ENCODE measurements at regions not wholly inside any gene's neighbourhood (a gene's known extent, or its start where the extent isn't known, plus 50 kb on each side); places are given as distances from the start of the nearest gene placed in this dataset.
"Not testable (repeated sequence)": the region's sequence is repeated elsewhere in the genome, so short reads cannot be mapped to it uniquely, and the experiment has no call there.

DNA sequence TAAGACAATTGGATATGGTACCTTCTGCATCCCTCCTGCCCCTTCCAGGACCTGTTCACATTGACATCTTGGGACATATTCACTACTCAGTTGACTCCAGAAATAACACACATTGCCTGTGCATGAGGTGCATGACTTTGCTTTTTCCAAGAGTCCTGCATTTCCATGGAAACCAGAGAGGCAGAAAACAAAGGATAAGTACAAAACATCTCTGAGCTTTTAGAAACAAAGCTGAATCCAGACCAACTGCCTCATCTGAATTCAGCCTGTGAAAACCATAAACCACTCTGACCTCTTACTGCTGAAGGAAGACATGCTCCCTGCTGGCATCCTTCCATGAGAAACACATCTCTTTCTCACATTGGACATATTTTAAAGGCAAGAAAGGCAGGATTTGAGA, 695.1 kb downstream of the TAF11L14 start:
- DNase-seq, result peak in 1 of 42 donors; percentile 3
- intact Hi-C loops (cut with DNase I), result no loop called here

DNA sequence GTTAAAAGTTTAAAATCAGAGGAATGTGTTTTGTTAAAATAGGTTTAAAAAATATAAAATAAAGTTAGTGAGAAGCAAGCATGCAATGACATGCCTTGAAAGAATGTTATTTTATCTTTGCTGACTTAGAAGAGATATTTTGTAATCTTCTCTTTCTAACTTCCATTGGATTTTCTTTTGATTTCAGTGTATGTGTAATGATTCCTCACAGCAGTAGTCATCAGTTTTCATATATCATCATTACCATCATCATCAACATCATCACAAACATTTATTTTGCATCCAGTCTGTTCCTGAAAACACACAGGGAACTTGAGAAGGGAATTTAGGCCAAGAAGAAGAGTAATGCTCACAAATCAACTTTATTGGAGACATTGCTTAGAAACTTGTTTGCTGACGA, 699.6 kb downstream of the TAF11L14 start:
- no peak for DNase-seq
- intact Hi-C loops (cut with DNase I), result no loop called here

- intact Hi-C loops (cut with DNase I), result no loop called here
These were observed 700.7 kb downstream of the TAF11L14 start for GRCh38 chr5:18334949-18335348.

GRCh38 chr5:18354828-18355227, 720.6 kb downstream of the TAF11L14 start:
- no peak for DNase-seq
- intact Hi-C loops (cut with DNase I), result no loop called here

More at GRCh38 chr5:18334949-18335348, 700.7 kb downstream of the TAF11L14 start:
- DNase-seq, result no peak

GRCh38 chr5:18357486-18357885, 723.2 kb downstream of the TAF11L14 start:
- intact Hi-C loops (cut with DNase I), result no loop called here
- DNase-seq, result no peak

GRCh38 chr5:18366234-18366633, 732.0 kb downstream of the TAF11L14 start:
- intact Hi-C loops (cut with DNase I), result no loop called here

DNA sequence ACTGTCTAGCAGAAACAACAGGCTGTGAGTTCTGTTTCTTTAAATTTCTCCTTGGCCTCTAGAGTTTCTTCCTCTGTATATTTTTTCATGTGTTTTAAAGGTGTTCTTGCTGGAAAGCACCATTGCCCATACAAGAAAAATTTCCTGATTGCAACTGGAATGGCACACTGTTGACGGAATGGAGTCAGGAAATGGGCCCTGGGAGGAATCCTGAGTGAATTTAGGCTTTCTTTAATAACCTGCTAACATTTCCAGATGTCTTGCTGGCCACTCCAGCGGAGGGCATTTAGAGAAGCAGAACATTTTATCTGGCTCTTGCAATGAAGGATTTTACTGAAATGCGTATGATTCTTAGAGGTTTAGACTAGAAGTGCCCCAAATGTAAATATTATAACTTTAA, 736.3 kb downstream of the TAF11L14 start:
- intact Hi-C loops (cut with DNase I), result no loop called here
- no peak for DNase-seq

More at GRCh38 chr5:18366234-18366633, 732.0 kb downstream of the TAF11L14 start:
- no peak for DNase-seq

GRCh38 chr5:18375641-18376040, 741.4 kb downstream of the TAF11L14 start:
- intact Hi-C loops (cut with DNase I), result no loop called here
- DNase-seq, result peak in 1 of 42 donors; percentile 3

- no peak for DNase-seq
- intact Hi-C loops (cut with DNase I), result no loop called here
These were observed 743.8 kb downstream of the TAF11L14 start for GRCh38 chr5:18378066-18378465.

GRCh38 chr5:18379189-18379588, 744.9 kb downstream of the TAF11L14 start:
- intact Hi-C loops (cut with DNase I), result no loop called here

DNA sequence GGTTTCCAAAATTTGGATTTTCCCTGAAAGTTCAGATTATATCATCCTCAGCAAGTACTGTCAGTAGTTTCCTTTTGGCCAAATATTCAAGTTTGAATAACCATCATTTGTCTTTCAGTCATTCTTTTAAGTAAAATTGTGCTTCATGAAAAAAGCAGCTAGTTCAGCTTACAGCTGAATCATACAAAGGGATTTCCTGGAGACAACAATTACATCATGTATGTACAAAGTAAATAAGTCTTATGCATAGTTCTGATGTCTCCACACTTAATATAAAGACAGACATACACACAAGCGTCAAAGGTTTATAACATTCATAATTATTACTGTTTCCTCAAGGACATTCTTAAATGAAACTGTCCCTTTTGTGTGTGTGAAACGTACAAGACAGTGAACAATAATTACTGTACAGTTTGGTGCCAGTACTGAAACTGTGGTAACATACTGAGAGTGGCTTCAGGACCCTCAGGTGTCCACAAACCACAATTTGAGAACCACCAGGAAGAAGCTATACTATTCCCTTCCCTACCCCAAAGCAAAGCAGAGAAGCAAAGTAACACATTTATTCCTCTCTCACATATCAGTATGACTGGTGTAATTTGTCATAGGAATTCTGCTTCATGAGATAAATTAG, 746.6 kb downstream of the TAF11L14 start:
- DNase-seq, result no peak
- intact Hi-C loops (cut with DNase I), result no loop called here

More at GRCh38 chr5:18379189-18379588, 744.9 kb downstream of the TAF11L14 start:
- DNase-seq, result no peak

DNA sequence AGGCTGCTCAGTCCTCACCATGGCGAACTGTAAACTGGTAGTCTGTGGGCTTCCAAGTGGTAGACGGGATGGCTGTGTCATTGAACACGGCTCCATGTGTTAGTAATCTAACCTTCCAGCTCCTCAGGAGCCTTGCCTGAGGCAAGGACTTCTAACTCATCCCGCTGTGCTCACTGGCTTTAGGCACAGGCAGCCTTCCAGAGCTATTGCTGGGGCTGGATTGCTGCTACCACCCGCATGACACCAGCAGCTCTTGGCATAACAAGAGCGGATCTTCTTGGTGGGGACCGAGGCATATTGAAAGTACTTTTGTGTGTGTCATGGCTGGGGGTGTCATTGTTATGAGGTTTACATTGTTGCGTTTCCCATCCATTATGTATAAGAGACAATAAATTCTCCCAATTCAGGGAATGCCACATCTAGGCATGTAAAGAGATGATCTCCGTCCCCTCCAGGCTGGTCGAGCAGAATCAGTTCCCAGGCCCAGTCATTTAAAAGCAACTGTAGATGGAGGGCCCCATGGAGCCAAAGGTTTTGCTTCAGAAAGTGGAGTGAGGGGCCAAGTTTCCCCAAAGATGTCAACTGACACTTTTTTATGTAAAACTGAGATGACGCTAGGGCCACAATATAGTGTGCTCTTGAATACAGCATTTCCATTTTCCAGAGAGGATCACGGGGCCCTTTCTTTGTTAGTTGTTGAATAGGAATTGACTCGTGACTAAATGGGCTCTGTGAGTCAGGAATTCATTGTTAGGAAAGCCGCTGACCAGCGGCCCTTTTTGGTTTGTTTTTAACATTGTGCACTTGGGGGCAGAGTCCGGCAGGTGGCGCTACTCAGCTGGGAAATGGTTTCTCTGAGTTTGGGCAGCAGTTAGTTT, 759.5 kb downstream of the TAF11L14 start:
- intact Hi-C loops (cut with DNase I), result no loop called here
- peak; percentile 7 to 91 (median 75) for DNase-seq

DNA sequence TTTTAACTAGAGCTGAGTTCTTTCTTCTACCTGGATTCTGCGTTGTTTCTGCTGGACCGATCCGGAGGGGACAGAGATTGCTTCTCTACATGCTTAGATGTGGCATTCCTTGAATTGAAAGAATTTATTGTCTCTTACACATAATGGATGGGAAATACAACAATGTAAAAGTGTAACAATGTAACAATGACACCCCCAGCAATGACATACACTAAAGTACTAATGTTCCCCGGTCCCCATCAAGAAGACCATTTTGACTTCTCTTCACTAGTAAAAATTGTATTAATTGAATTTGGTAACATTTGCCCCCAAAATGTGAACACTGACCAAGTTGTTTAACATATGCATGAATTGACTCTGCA, 760.2 kb downstream of the TAF11L14 start:
- intact Hi-C loops (cut with DNase I), result no loop called here
- DNase-seq, result no peak

GRCh38 chr5:18395126-18396110, 761.2 kb downstream of the TAF11L14 start:
- DNase-seq, result no peak
- intact Hi-C loops (cut with DNase I), result no loop called here

- no peak for DNase-seq
- intact Hi-C loops (cut with DNase I), result no loop called here
These were observed 763.1 kb downstream of the TAF11L14 start for GRCh38 chr5:18397371-18397770.

GRCh38 chr5:18397891-18398290, 763.6 kb downstream of the TAF11L14 start:
- intact Hi-C loops (cut with DNase I), result no loop called here
- DNase-seq, result no peak

- DNase-seq; intact Hi-C loops (cut with DNase I): not testable (repeated sequence)
These were observed 765.4 kb downstream of the TAF11L14 start for GRCh38 chr5:18399461-18400327.

DNA sequence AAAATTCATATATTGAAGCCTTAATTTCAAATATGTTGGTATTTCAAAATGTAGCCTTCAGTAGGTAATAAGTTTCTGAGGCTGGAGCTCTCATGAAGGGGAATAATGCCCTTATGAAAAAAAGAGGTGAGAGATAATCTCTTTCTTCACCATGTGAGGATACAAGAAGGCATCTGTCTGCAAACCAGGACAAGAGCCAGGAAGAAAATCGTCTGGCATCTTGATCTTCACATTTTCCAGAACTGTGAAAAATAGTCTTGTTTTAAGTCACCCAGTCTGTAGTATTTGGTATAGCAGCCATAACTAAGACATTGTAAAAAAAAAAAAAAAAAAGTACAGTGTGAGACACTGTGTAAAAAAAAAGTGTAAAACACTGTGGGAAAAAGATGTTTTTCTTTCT, 768.9 kb downstream of the TAF11L14 start:
- intact Hi-C loops (cut with DNase I), result no loop called here
- no peak for DNase-seq

Measured in head of caudate nucleus (tissue), 42 donors.